Lower leg skin (tissue), 3 donors: ENCODE measurements at regions not wholly inside any gene's neighbourhood (a gene's known extent, or its start where the extent isn't known, plus 50 kb on each side); places are given as distances from the start of the nearest gene placed in this dataset.

Experiments
- POLR2A ChIP-seq, 2 donors: fragments of 450-650 bp; IDR thresholded peaks; one replicate each; pipeline ENCODE4 v1.6.1; 2016 to 2017; ENCODE audit warnings: antibody characterized with exemption in 2 of 2, mild to moderate bottlenecking in 1 of 2, moderate library complexity in 1 of 2
- TF ChIP-seq, protein P1 (sequence below), 3 donors: fragments of 450-650 bp; IDR thresholded peaks; one replicate each; pipeline ENCODE4 v1.5.1; 2016; ENCODE audit warnings: antibody characterized with exemption in 3 of 3, mild to moderate bottlenecking in 3 of 3, moderate library complexity in 2 of 3

DNA sequence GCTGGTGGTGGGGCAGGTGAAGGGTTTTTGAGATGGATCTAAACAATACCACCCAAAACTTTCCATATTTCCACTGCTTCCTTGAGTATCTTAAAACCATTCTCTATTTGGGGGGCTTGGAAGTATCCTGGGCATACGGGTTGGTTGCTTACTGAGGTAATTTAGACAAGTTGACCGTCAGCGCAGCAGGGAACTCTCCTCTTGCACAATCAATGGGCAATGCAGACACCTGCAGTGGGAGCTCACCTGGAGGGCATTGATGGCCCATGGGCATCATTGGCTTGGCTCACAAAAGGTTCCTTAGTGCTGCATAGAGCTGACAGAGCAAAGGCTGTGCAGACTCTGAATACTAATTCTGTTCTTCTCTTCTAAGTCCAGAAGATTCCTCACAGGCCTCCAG, 101.5 kb downstream of the EPDR1 start:
- no peak for TF ChIP-seq POLR2A (IDR thresholded peaks at IDR 0.05)
- TF ChIP-seq, protein P1, sequence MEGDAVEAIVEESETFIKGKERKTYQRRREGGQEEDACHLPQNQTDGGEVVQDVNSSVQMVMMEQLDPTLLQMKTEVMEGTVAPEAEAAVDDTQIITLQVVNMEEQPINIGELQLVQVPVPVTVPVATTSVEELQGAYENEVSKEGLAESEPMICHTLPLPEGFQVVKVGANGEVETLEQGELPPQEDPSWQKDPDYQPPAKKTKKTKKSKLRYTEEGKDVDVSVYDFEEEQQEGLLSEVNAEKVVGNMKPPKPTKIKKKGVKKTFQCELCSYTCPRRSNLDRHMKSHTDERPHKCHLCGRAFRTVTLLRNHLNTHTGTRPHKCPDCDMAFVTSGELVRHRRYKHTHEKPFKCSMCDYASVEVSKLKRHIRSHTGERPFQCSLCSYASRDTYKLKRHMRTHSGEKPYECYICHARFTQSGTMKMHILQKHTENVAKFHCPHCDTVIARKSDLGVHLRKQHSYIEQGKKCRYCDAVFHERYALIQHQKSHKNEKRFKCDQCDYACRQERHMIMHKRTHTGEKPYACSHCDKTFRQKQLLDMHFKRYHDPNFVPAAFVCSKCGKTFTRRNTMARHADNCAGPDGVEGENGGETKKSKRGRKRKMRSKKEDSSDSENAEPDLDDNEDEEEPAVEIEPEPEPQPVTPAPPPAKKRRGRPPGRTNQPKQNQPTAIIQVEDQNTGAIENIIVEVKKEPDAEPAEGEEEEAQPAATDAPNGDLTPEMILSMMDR (IDR thresholded peaks at IDR 0.05), result no peak
